22Rv1 (cell line): ENCODE measurements at regions not wholly inside any gene's neighbourhood (a gene's known extent, or its start where the extent isn't known, plus 50 kb on each side); places are given as distances from the start of the nearest gene placed in this dataset.

Experiments
- H3K27ac ChIP-seq: fragments of 450-650 bp; 2 replicates; pipeline ENCODE4 v1.5.1; 2017
- ZFX ChIP-seq: fragments of 450-650 bp; IDR thresholded peaks from 2 replicates; pipeline ENCODE4 v1.6.1; 2017; ENCODE audit warnings: antibody characterized with exemption, borderline replicate concordance
- TF ChIP-seq, protein P1 (sequence below): fragments of 450-650 bp; IDR thresholded peaks from 2 replicates; pipeline ENCODE4 v1.5.1; 2017; ENCODE audit warnings: mild to moderate bottlenecking

GRCh38 chr10:35889971-35890675, 248.0 kb upstream of the FZD8 start:
- no peak overlapping the region for H3K27ac ChIP-seq
- TF ChIP-seq ZFX = no peak
- TF ChIP-seq, protein P1, sequence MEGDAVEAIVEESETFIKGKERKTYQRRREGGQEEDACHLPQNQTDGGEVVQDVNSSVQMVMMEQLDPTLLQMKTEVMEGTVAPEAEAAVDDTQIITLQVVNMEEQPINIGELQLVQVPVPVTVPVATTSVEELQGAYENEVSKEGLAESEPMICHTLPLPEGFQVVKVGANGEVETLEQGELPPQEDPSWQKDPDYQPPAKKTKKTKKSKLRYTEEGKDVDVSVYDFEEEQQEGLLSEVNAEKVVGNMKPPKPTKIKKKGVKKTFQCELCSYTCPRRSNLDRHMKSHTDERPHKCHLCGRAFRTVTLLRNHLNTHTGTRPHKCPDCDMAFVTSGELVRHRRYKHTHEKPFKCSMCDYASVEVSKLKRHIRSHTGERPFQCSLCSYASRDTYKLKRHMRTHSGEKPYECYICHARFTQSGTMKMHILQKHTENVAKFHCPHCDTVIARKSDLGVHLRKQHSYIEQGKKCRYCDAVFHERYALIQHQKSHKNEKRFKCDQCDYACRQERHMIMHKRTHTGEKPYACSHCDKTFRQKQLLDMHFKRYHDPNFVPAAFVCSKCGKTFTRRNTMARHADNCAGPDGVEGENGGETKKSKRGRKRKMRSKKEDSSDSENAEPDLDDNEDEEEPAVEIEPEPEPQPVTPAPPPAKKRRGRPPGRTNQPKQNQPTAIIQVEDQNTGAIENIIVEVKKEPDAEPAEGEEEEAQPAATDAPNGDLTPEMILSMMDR = no peak

GRCh38 chr10:35889226-35889625, 247.1 kb upstream of the FZD8 start:
- H3K27ac ChIP-seq = no peak overlapping the region
- no peak for TF ChIP-seq ZFX
- TF ChIP-seq, protein P1 = no peak

DNA sequence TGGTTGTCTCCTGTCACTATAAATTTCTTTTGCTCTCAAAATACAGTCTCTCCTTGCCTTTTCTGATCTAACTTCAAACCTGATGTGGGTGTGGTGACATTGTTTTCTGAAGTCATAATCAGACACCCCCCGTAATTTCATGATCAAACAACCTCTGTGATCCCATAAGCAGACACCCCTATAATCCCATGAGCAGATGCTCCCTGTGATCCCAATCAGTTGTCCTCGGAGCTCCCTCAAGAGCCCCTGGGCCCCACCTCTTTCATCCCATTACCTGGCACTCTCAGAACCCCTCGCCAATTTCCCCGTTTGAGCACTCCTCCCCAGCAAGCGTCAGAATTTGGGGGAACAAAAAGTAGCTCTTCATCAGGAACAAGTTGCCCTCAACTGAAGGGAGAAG, 246.3 kb upstream of the FZD8 start:
- no peak overlapping the region for H3K27ac ChIP-seq
- TF ChIP-seq, protein P1 = no peak
- no peak for TF ChIP-seq ZFX

DNA sequence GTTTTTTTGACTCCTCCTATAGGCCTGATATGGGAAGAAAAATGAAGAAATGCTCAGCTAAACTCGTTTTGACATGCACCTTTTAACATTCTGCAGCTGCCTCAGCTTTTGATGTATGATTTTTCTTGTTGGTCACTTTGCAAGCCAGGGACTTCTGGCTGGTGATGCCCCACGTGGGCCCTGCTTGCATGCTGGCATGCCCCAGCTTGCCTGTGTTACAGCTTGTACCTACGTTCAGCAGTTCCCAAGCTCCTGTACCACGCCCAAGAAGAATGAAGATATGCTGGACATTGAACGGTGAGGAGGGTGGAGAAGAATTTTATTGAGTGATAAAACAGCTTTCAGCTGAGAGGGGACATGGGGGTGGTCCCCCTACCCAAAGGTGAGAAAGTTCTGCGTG, 245.6 kb upstream of the FZD8 start:
- TF ChIP-seq, protein P1 = no peak
- TF ChIP-seq ZFX = no peak
- H3K27ac ChIP-seq = no peak overlapping the region

DNA sequence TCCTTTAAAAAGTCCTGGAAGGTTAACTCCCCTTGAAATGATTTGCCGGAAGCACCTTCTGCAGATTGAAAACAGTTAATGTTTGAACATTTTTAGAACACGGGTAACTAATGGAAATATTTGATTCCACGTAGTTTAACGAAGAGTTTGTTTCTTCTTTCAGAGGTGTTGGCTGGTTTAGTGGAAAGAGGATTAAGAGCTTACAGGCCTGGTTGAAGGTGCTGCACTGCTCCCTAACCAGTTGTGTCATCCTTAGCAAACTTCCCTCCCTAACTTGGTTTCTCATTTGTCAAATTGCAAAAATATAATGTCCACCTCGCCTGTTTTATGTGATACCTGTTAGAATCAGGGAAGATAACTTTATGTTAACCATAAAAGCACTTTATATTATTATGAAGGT, 243.0 kb upstream of the FZD8 start:
- H3K27ac ChIP-seq = no peak overlapping the region
- TF ChIP-seq, protein P1 = no peak
- no peak for TF ChIP-seq ZFX

- TF ChIP-seq, protein P1 = no peak
- TF ChIP-seq ZFX = no peak
- no peak overlapping the region for H3K27ac ChIP-seq
Measured at GRCh38 chr10:35884657-35885071, 242.6 kb upstream of the FZD8 start.

GRCh38 chr10:35882422-35883150, 240.5 kb upstream of the FZD8 start:
- no peak overlapping the region for H3K27ac ChIP-seq
- TF ChIP-seq ZFX = no peak
- TF ChIP-seq, protein P1 = no peak
